DMS53 treated with DMSO at 0.1 percent for 48 hours (cell line): ENCODE measurements at regions not wholly inside any gene's neighbourhood (a gene's known extent, or its start where the extent isn't known, plus 50 kb on each side); places are given as distances from the start of the nearest gene placed in this dataset.
A peak's percentile ranks its signal among the peaks of the same experiment; 100 is the strongest.
"Not testable (repeated sequence)": the region's sequence is repeated elsewhere in the genome, so short reads cannot be mapped to it uniquely, and the experiment has no call there.

ENCODE experiments used
- DNase-seq: peaks from one replicate; lab custom pipeline; 2025; ENCODE audit not compliant: unreplicated experiment; lab: John Stamatoyannopoulos, UW

- DNase-seq: no peak
These were observed 384.1 kb upstream of the STEAP1 start for GRCh38 chr7:89770161-89770560.

- no peak for DNase-seq
These were observed 383.1 kb upstream of the STEAP1 start for GRCh38 chr7:89771003-89771636.

- no peak for DNase-seq
These were observed 382.0 kb upstream of the STEAP1 start for GRCh38 chr7:89772276-89772675.

GRCh38 chr7:89773611-89774010 is 380.7 kb upstream of the STEAP1 start:
- DNase-seq: no peak

- DNase-seq: no peak
These were observed 378.8 kb upstream of the STEAP1 start for GRCh38 chr7:89775459-89775858.

GRCh38 chr7:89776980-89777379 is 377.3 kb upstream of the STEAP1 start:
- DNase-seq: no peak

GRCh38 chr7:89777499-89777898 is 376.8 kb upstream of the STEAP1 start:
- DNase-seq: no peak

- DNase-seq: no peak
These were observed 374.0 kb upstream of the STEAP1 start for GRCh38 chr7:89780291-89780690.

- DNase-seq: no peak
These were observed 357.8 kb upstream of the STEAP1 start for GRCh38 chr7:89796481-89796880.

GRCh38 chr7:89797965-89798598 is 356.2 kb upstream of the STEAP1 start:
- no peak for DNase-seq

GRCh38 chr7:89798599-89798996 is 355.7 kb upstream of the STEAP1 start:
- DNase-seq: no peak

- no peak for DNase-seq
These were observed 353.5 kb upstream of the STEAP1 start for GRCh38 chr7:89800761-89801160.

GRCh38 chr7:89809291-89809690 is 345.0 kb upstream of the STEAP1 start:
- no peak for DNase-seq

- no peak for DNase-seq
These were observed 341.2 kb upstream of the STEAP1 start for GRCh38 chr7:89813081-89813480.

GRCh38 chr7:89826121-89826520 is 328.1 kb upstream of the STEAP1 start:
- no peak for DNase-seq

GRCh38 chr7:89826557-89826956 is 327.7 kb upstream of the STEAP1 start:
- DNase-seq: no peak

- DNase-seq: peak; percentile 86
These were observed 316.8 kb upstream of the STEAP1 start for GRCh38 chr7:89837515-89837914.

GRCh38 chr7:89839329-89839728 is 314.9 kb upstream of the STEAP1 start:
- no peak for DNase-seq

GRCh38 chr7:89845952-89846351 is 308.3 kb upstream of the STEAP1 start:
- DNase-seq: no peak

- no peak for DNase-seq
These were observed 305.2 kb upstream of the STEAP1 start for GRCh38 chr7:89849052-89849451.

- not testable (repeated sequence) for DNase-seq
These were observed 297.2 kb upstream of the STEAP1 start for GRCh38 chr7:89857053-89857452.

- no peak for DNase-seq
These were observed 296.5 kb upstream of the STEAP1 start for GRCh38 chr7:89857767-89858166.

GRCh38 chr7:89887489-89887888 is 266.8 kb upstream of the STEAP1 start:
- DNase-seq: no peak
